Activated B cell treated with CpG ODN at 0.5 μM for 24 hours (primary cell): ENCODE measurements at regions not wholly inside any gene's neighbourhood (a gene's known extent, or its start where the extent isn't known, plus 50 kb on each side); places are given as distances from the start of the nearest gene placed in this dataset.

Source experiments
- ATAC-seq: fragments of 200-7000 bp; cut with Tn5 transposase; one replicate; pipeline ENCODE4 v1.10.0; 2021; ENCODE audit warnings: low read depth, mild to moderate bottlenecking, moderate library complexity
- CTCF ChIA-PET: fragments of 350-600 bp; sonication (Branson Sonifier 250); formaldehyde crosslinking; loops from one replicate; lab custom pipeline; 2021; ENCODE audit warnings: antibody characterized with exemption; lab: Charles Lee
- POLR2A ChIA-PET: fragments of 350-600 bp; sonication (Branson Sonifier 250); formaldehyde crosslinking; loops from one replicate; lab custom pipeline; 2021; ENCODE audit warnings: antibody characterized with exemption; lab: Charles Lee
- DNase-seq: peaks from one replicate; pipeline ENCODE4 v3.0.0; 2022
- H3K27ac Mint-ChIP-seq: one replicate; pipeline ENCODE4 v1.8.0; 2020; ENCODE audit warnings: mixed read lengths
- H3K27me3 Mint-ChIP-seq: one replicate; pipeline ENCODE4 v1.8.0; 2021; ENCODE audit warnings: mixed read lengths
- H3K36me3 Mint-ChIP-seq: one replicate; pipeline ENCODE4 v1.8.0; 2021; ENCODE audit warnings: low read depth, mixed read lengths
- H3K4me1 Mint-ChIP-seq: one replicate; pipeline ENCODE4 v1.8.0; 2021; ENCODE audit warnings: mixed read lengths
- H3K4me3 Mint-ChIP-seq: one replicate; pipeline ENCODE4 v1.8.0; 2020; ENCODE audit warnings: mild to moderate bottlenecking, mixed read lengths
- H3K9me3 Mint-ChIP-seq: one replicate; pipeline ENCODE4 v1.8.0; 2020; ENCODE audit warnings: mixed read lengths
- intact Hi-C: fragments of 100-400 bp; cut with micrococcal nuclease; formaldehyde crosslinking; loops from one replicate; pipeline ENCODE4 v1.15.1; 2024
- TF ChIP-seq, protein P1 (sequence below): fragments of 200-600 bp; IDR thresholded peaks from one replicate; pipeline ENCODE4 v1.8.0; 2022; ENCODE audit warnings: antibody characterized with exemption, mild to moderate bottlenecking

DNA sequence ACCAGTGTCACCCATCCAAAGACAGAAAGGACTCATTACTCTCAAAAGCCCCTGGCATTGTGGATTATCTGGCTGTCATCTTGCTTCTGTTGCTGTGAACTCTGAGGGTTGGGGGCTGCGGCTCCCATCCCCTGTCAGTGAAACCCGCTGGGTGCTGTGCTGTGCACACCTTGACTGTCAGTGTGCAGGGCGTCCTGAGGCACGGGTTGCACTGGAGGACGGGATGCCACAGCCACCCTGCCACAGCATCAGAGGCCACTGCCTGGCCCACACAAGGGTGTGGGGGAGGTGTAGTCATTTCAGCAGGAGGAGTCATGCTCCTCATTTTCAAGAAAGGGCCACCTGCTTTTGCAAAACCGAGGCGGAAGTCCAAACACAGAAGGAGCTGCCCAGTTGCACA is 245.8 kb downstream of the GLRX3 start:
- no peaks in the 10 kb centered on the region for H3K36me3 Mint-ChIP-seq
- DNase-seq (no peak), ATAC-seq (no peak)
- H3K27me3 Mint-ChIP-seq, result peaks cover 2% of the 10 kb centered on the region
- H3K4me3 Mint-ChIP-seq, result no peak overlapping the region
- POLR2A ChIA-PET, result no interaction called here
- TF ChIP-seq, protein P1, sequence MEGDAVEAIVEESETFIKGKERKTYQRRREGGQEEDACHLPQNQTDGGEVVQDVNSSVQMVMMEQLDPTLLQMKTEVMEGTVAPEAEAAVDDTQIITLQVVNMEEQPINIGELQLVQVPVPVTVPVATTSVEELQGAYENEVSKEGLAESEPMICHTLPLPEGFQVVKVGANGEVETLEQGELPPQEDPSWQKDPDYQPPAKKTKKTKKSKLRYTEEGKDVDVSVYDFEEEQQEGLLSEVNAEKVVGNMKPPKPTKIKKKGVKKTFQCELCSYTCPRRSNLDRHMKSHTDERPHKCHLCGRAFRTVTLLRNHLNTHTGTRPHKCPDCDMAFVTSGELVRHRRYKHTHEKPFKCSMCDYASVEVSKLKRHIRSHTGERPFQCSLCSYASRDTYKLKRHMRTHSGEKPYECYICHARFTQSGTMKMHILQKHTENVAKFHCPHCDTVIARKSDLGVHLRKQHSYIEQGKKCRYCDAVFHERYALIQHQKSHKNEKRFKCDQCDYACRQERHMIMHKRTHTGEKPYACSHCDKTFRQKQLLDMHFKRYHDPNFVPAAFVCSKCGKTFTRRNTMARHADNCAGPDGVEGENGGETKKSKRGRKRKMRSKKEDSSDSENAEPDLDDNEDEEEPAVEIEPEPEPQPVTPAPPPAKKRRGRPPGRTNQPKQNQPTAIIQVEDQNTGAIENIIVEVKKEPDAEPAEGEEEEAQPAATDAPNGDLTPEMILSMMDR, result no peak
- CTCF ChIA-PET, result no interaction called here
- intact Hi-C loops, result no loop called here
- peaks cover 13% of the 10 kb centered on the region for H3K9me3 Mint-ChIP-seq
- H3K4me1 Mint-ChIP-seq, result no peaks in the 10 kb centered on the region
- H3K27ac Mint-ChIP-seq, result no peak overlapping the region

DNA sequence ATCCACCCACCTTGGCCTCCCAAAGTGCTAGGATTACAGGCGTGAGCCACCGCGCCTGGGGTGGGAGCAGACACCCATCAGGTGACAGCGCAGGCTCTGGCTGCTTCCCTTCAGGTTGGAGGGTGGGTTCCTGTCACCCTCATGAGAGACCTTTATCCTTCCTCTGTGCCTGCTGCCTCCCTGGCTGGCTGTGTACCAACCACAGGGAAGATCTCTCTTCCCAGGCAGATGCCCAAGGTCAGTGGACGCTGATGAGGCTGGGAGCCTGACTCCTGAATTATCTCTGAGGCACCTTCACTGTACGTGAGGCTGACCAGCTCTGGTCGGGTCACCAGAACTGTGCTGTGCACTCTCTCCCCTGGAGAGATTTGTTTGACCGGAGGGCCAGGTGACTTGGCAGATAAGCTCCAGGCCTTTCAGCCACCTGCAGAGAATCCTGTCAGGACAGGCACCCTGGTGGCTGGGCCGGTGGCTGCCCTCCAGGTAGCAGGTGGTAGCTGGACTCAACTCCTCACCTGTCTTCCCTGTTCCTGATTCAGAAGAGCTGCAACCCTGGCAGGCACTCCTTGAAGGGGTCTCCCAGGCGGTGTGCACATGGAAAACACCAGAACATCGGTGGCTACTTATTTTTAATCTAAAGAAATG is 251.9 kb downstream of the GLRX3 start:
- intact Hi-C loops, result no loop called here
- Mint-ChIP-seq H3K27me3 (no peaks in the 10 kb centered on the region), H3K36me3 (no peaks in the 10 kb centered on the region), H3K4me1 (no peaks in the 10 kb centered on the region), H3K9me3 (peaks cover 16% of the 10 kb centered on the region), H3K27ac (no peak overlapping the region), H3K4me3 (no peak overlapping the region)
- no peak for DNase-seq
- CTCF ChIA-PET, result no interaction called here
- ATAC-seq, result no peak
- POLR2A ChIA-PET, result no interaction called here
- TF ChIP-seq, protein P1, result no peak

DNA sequence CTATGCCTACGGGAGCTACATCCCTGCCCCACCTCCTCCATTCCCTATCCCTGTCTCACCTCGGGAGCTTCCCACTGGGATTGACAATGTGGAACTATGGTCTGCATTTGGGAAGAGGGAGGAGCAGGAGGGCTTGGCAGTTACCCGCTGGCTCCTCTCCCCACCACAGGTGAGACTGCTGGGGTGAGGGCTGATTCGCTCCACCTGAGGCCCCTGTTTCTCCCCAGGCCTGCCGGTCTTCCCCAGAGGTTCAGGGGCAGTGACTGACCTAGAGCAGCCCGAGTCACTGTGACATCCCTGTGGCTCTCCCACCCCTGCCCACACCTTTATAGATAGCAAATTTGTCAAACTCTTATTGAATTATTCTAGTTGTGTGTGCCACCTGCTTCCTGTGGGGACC is 252.6 kb downstream of the GLRX3 start:
- Mint-ChIP-seq H3K4me3 (no peak overlapping the region), H3K9me3 (peaks cover 16% of the 10 kb centered on the region), H3K27ac (no peak overlapping the region), H3K36me3 (no peaks in the 10 kb centered on the region), H3K4me1 (no peaks in the 10 kb centered on the region), H3K27me3 (no peaks in the 10 kb centered on the region)
- ChIA-PET CTCF (no interaction called here), POLR2A (no interaction called here)
- intact Hi-C loops, result no loop called here
- TF ChIP-seq, protein P1, result no peak
- no peak for DNase-seq
- ATAC-seq, result no peak

DNA sequence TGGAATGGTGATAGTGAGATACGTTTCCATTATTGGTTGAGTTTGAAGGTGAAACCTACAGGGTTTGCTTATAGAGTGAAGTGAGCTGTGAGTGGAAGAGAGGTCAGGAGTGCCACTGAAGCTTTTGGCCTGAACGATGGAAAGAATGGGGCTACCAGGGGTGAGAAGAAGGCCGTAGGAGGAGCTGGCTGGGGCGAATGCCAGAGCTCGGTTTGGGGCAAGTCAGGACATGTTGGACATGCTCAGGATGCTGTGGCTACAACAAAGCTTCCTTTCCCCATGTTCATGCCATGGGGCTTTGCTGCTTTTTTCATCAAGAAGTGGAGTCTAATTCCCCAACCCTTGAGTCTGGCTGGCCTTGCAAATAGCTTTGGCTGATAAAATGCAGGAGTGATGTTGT is 253.7 kb downstream of the GLRX3 start:
- intact Hi-C loops, result no loop called here
- no peaks in the 10 kb centered on the region for H3K27me3 Mint-ChIP-seq
- POLR2A ChIA-PET, result no interaction called here
- no peak for DNase-seq
- H3K4me3 Mint-ChIP-seq, result no peak overlapping the region
- TF ChIP-seq, protein P1, result no peak
- H3K4me1 Mint-ChIP-seq, result no peaks in the 10 kb centered on the region
- H3K36me3 Mint-ChIP-seq, result no peaks in the 10 kb centered on the region
- ATAC-seq, result no peak
- CTCF ChIA-PET, result no interaction called here
- H3K27ac Mint-ChIP-seq, result no peak overlapping the region
- peaks cover 8% of the 10 kb centered on the region for H3K9me3 Mint-ChIP-seq

DNA sequence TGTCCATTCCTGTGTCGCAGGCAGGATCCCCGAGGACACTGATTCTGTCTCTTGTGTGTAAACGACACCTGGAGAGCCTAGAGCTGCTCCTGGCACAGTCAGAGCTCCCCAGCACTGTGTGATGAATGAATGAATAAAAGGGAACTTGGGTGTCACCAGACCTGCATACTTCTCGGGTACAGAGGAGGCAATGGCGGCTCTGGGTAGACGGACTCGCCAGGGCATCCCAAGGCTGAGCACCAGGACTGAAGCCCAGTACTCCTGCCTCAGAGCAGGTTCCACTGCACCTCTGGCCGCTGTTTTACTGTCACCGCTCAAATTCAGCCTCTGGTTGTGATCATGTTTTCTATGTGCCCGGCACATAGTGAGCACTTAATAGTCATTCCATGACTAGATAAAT is 255.8 kb downstream of the GLRX3 start:
- Mint-ChIP-seq H3K9me3 (peaks cover 13% of the 10 kb centered on the region), H3K4me1 (no peaks in the 10 kb centered on the region), H3K27me3 (no peaks in the 10 kb centered on the region), H3K4me3 (no peak overlapping the region), H3K36me3 (no peaks in the 10 kb centered on the region), H3K27ac (no peak overlapping the region)
- TF ChIP-seq, protein P1, result no peak
- ChIA-PET POLR2A (no interaction called here), CTCF (no interaction called here)
- DNase-seq (no peak), ATAC-seq (no peak)
- intact Hi-C loops, result no loop called here
